GM12873 (cell line): ENCODE measurements at regions not wholly inside any gene's neighbourhood (a gene's known extent, or its start where the extent isn't known, plus 50 kb on each side); places are given as distances from the start of the nearest gene placed in this dataset.

Experiments used
- TF ChIP-seq, protein P1 (sequence below): IDR thresholded peaks from 2 replicates; pipeline ENCODE4 v1.5.1; 2012; ENCODE audit warnings: low read depth, mild to moderate bottlenecking, moderate library complexity, low read length, control low read depth; ENCODE audit not compliant: insufficient read depth; ENCODE audit errors: missing control alignments

- TF ChIP-seq, protein P1, sequence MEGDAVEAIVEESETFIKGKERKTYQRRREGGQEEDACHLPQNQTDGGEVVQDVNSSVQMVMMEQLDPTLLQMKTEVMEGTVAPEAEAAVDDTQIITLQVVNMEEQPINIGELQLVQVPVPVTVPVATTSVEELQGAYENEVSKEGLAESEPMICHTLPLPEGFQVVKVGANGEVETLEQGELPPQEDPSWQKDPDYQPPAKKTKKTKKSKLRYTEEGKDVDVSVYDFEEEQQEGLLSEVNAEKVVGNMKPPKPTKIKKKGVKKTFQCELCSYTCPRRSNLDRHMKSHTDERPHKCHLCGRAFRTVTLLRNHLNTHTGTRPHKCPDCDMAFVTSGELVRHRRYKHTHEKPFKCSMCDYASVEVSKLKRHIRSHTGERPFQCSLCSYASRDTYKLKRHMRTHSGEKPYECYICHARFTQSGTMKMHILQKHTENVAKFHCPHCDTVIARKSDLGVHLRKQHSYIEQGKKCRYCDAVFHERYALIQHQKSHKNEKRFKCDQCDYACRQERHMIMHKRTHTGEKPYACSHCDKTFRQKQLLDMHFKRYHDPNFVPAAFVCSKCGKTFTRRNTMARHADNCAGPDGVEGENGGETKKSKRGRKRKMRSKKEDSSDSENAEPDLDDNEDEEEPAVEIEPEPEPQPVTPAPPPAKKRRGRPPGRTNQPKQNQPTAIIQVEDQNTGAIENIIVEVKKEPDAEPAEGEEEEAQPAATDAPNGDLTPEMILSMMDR = no peak
Measured at GRCh38 chr1:199122532-199123311, 483.9 kb downstream of the PTPRC start.

GRCh38 chr1:199123615-199124014 lies 484.8 kb downstream of the PTPRC start:
- TF ChIP-seq, protein P1 = no peak

DNA sequence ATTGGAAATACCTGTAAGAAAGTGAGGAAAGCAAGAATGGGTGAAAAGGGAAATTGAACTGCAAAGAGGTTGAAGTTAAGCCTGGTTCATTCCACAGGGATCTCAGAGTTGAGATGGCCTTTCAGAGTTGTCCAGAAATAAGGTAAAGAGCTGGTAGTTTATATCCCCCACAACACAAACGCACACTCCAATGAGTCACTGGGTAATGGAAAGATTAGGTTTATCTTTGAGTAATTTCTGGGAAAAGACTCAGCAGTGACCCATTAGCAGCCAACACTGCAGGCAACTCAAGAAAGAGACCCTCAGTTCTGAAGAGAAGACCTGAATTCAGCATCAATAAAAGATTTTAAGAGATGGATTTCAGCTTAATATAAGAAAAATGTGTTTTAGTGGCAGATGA lies 485.5 kb downstream of the PTPRC start:
- TF ChIP-seq, protein P1 = no peak

DNA sequence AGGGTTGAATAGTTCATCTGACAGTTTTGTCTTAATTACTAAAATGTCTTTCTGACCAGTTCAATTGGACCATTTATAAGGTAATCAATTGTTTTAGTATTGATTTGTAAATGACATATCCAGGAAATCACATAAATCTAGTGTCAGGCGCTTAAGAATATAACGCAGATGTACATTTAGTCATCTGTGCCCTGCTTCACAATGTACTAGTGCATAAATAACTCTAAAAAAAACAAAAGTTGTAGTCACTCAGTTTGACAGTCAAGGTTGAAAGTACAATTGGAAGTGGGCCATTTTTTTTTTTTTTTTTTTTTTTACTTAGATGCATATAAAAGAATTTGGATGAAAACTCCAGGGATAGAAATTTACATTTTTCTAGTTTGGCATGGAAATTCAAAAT lies 490.4 kb downstream of the PTPRC start:
- TF ChIP-seq, protein P1 = no peak

- TF ChIP-seq, protein P1 = no peak
Measured at GRCh38 chr1:199132006-199132405, 493.2 kb downstream of the PTPRC start.

- TF ChIP-seq, protein P1 = no peak
Measured at GRCh38 chr1:199135901-199136300, 497.1 kb downstream of the PTPRC start.

DNA sequence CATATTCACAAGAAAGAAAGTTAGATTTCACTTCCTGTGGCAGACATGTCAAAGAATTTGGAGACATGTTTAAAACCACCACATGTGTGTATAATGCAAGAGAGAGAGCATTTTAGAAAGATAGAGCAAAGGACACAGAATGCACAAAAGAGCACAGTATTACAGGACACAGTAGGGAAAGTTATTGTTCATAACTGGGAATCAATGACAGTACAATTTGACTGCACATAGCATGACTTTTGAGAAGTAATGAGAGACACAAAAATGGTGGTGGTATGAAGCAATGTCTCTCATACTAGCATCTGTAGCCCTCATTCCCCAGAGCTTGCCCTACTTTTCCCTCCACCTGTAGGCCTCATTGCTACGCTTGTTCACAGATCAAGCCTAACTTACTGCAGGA lies 499.2 kb downstream of the PTPRC start:
- TF ChIP-seq, protein P1 = no peak
